ENCODE measurements at regions not wholly inside any gene's neighbourhood (a gene's known extent, or its start where the extent isn't known, plus 50 kb on each side); places are given as distances from the start of the nearest gene placed in this dataset.

- TF ChIP-seq CTCF (IDR thresholded peaks at IDR 0.05) (no peak), POLR2A (IDR thresholded peaks at IDR 0.05) (no peak)
These were observed 242.8 kb upstream of the TLE3 start for GRCh38 chr15:70340494-70340870.
